KMS-11 (cell line): ENCODE measurements at regions not wholly inside any gene's neighbourhood (a gene's known extent, or its start where the extent isn't known, plus 50 kb on each side); places are given as distances from the start of the nearest gene placed in this dataset.

ENCODE experiments used
- H2AFZ ChIP-seq: fragments of 200-600 bp; sonication (generic); 2 replicates; pipeline ENCODE4 v1.6.1; 2016; ENCODE audit warnings: antibody characterized with exemption, mixed run types, low read depth
- H3K27ac ChIP-seq: fragments of 200-600 bp; sonication (generic); 2 replicates; pipeline ENCODE4 v1.6.1; 2016; ENCODE audit warnings: mild to moderate bottlenecking, mixed run types
- H3K27me3 ChIP-seq: fragments of 200-600 bp; sonication (generic); 2 replicates; pipeline ENCODE4 v1.6.1; 2017; ENCODE audit warnings: mild to moderate bottlenecking, low read depth, mixed run types, moderate library complexity; ENCODE audit not compliant: insufficient read depth
- H3K36me3 ChIP-seq: fragments of 200-600 bp; sonication (generic); 2 replicates; pipeline ENCODE4 v1.6.1; 2017; ENCODE audit warnings: mild to moderate bottlenecking, mixed run types; ENCODE audit not compliant: insufficient read depth
- H3K4me1 ChIP-seq: fragments of 200-600 bp; sonication (generic); 2 replicates; pipeline ENCODE4 v1.6.1; 2016; ENCODE audit warnings: mild to moderate bottlenecking, low read depth, mixed run types; ENCODE audit not compliant: poor library complexity, severe bottlenecking
- H3K4me2 ChIP-seq: fragments of 200-600 bp; sonication (generic); 2 replicates; pipeline ENCODE4 v1.7.0; 2016; ENCODE audit warnings: mild to moderate bottlenecking, mixed run types
- H3K4me3 ChIP-seq: fragments of 200-600 bp; sonication (generic); IDR thresholded peaks from 2 replicates; pipeline ENCODE4 v1.6.1; 2017; ENCODE audit warnings: low read depth, low read length, mixed read lengths; ENCODE audit not compliant: insufficient read depth
- H3K79me2 ChIP-seq: fragments of 200-600 bp; sonication (generic); 2 replicates; pipeline ENCODE4 v1.6.1; 2016; ENCODE audit warnings: low read depth, mixed run types; ENCODE audit not compliant: insufficient read depth
- H3K9ac ChIP-seq: fragments of 200-600 bp; sonication (generic); 2 replicates; pipeline ENCODE4 v1.6.1; 2016; ENCODE audit warnings: mild to moderate bottlenecking, mixed run types
- H4K20me1 ChIP-seq: fragments of 200-600 bp; sonication (generic); 2 replicates; pipeline ENCODE4 v1.6.1; 2016; ENCODE audit warnings: mild to moderate bottlenecking, mixed run types; ENCODE audit not compliant: insufficient read depth
- TF ChIP-seq, protein P1 (sequence below): fragments of 200-600 bp; sonication (generic); conservative IDR thresholded peaks from 2 replicates; pipeline ENCODE4 v1.6.1; 2017; ENCODE audit warnings: low read depth, mild to moderate bottlenecking, antibody characterized with exemption, low read length, moderate library complexity, mixed read lengths

GRCh38 chr6:167643223-167643622 is 183.5 kb upstream of the AFDN start:
- no peaks in the 10 kb centered on the region for H3K79me2 ChIP-seq
- TF ChIP-seq, protein P1, sequence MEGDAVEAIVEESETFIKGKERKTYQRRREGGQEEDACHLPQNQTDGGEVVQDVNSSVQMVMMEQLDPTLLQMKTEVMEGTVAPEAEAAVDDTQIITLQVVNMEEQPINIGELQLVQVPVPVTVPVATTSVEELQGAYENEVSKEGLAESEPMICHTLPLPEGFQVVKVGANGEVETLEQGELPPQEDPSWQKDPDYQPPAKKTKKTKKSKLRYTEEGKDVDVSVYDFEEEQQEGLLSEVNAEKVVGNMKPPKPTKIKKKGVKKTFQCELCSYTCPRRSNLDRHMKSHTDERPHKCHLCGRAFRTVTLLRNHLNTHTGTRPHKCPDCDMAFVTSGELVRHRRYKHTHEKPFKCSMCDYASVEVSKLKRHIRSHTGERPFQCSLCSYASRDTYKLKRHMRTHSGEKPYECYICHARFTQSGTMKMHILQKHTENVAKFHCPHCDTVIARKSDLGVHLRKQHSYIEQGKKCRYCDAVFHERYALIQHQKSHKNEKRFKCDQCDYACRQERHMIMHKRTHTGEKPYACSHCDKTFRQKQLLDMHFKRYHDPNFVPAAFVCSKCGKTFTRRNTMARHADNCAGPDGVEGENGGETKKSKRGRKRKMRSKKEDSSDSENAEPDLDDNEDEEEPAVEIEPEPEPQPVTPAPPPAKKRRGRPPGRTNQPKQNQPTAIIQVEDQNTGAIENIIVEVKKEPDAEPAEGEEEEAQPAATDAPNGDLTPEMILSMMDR, result no peak
- H3K27ac ChIP-seq, result no peak overlapping the region
- H3K36me3 ChIP-seq, result no peaks in the 10 kb centered on the region
- H3K9ac ChIP-seq, result no peak overlapping the region
- H3K4me3 ChIP-seq, result no peak overlapping the region
- no peaks in the 10 kb centered on the region for H3K4me1 ChIP-seq
- H3K27me3 ChIP-seq, result no peaks in the 10 kb centered on the region
- H4K20me1 ChIP-seq, result no peaks in the 10 kb centered on the region
- H2AFZ ChIP-seq, result no peak overlapping the region
- H3K4me2 ChIP-seq, result no peak overlapping the region

- H3K9ac ChIP-seq, result no peak overlapping the region
- H3K27ac ChIP-seq, result no peak overlapping the region
- no peaks in the 10 kb centered on the region for H3K79me2 ChIP-seq
- H4K20me1 ChIP-seq, result no peaks in the 10 kb centered on the region
- no peaks in the 10 kb centered on the region for H3K36me3 ChIP-seq
- TF ChIP-seq, protein P1, result no peak
- no peak overlapping the region for H2AFZ ChIP-seq
- no peak overlapping the region for H3K4me2 ChIP-seq
- H3K27me3 ChIP-seq, result no peaks in the 10 kb centered on the region
- no peaks in the 10 kb centered on the region for H3K4me1 ChIP-seq
- H3K4me3 ChIP-seq, result no peak overlapping the region
Measured at GRCh38 chr6:167643716-167644115, 183.0 kb upstream of the AFDN start.

DNA sequence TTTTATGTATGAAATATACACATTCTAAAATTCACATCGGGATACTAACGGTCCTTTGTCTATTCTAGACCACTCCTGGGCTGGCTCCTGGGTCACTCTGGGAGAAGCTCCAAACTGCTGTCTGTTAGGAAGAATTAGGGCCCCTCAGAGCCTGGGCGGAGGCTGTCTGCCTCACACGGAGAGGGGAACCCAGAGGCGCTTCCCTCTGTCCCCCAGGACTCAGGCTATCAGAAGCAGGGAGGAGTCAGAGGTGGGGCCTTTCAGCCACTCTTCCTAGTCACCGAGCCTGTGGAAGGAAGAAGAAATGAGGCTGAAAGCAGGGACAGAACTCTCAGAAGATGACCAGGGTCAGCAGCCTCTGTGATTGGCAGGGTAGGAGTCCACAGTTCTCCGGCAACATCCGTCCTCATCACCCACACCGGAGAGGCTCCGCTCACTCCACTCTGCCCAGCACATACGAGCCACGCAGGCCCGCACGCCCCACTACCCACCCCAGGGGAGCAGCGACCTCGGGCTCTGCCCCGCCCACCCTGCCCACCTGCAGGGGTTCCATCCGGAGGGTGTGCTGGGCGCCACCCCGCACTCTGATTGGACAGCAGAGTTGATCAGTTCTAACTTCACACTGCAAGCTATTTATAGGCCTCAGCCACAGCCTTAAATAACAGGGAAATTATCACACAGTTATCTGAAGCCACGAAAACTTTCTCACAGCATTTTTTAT is 182.1 kb upstream of the AFDN start:
- Histone ChIP-seq H2AFZ (no peak overlapping the region), H3K4me2 (no peak overlapping the region), H3K79me2 (no peaks in the 10 kb centered on the region), H3K27me3 (no peaks in the 10 kb centered on the region), H3K4me3 (no peak overlapping the region), H3K9ac (no peak overlapping the region), H3K4me1 (no peaks in the 10 kb centered on the region), H4K20me1 (no peaks in the 10 kb centered on the region), H3K27ac (no peak overlapping the region), H3K36me3 (no peaks in the 10 kb centered on the region)
- TF ChIP-seq, protein P1, result no peak

DNA sequence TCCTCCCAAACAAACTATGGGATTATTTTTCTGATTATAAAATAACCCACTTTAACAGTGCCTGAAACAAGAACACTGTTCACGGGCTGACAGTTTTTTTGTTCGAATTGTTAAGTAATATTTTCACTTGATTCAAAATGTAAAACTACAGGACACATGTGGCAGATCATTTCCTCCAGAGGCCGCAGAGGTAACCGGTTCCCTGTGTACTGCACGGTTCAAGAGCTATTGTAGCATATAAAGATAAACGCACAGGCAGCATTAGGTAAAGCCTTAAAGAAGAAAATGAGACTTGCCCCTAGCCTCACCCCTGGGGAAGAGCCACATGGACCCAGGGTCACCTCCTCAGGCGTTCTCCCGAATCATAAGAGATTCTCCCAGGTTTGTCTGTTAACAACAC is 181.3 kb upstream of the AFDN start:
- no peaks in the 10 kb centered on the region for H3K36me3 ChIP-seq
- H3K4me1 ChIP-seq, result no peaks in the 10 kb centered on the region
- no peaks in the 10 kb centered on the region for H3K79me2 ChIP-seq
- no peaks in the 10 kb centered on the region for H4K20me1 ChIP-seq
- H2AFZ ChIP-seq, result no peak overlapping the region
- H3K4me3 ChIP-seq, result no peak overlapping the region
- no peak overlapping the region for H3K4me2 ChIP-seq
- no peak overlapping the region for H3K9ac ChIP-seq
- H3K27ac ChIP-seq, result no peak overlapping the region
- no peaks in the 10 kb centered on the region for H3K27me3 ChIP-seq
- TF ChIP-seq, protein P1, result no peak
